Osteoblast (primary cell): ENCODE measurements at regions not wholly inside any gene's neighbourhood (a gene's known extent, or its start where the extent isn't known, plus 50 kb on each side); places are given as distances from the start of the nearest gene placed in this dataset.
A peak's percentile ranks its signal among the peaks of the same experiment; 100 is the strongest.

ENCODE experiments used
- DNase-seq: peaks from one replicate; pipeline ENCODE4 v3.0.0; 2011; ENCODE audit warnings: low spot score, mixed read lengths; ENCODE audit not compliant: insufficient read length; ENCODE audit errors: missing footprints
- H2AFZ ChIP-seq: 2 replicates; pipeline ENCODE4 v1.6.0; 2011; ENCODE audit warnings: mild to moderate bottlenecking, low read length
- H3K27ac ChIP-seq: 2 replicates; pipeline ENCODE4 v1.5.1; 2011; ENCODE audit warnings: mild to moderate bottlenecking, low read depth, low read length, moderate library complexity
- H3K27me3 ChIP-seq: 2 replicates; pipeline ENCODE4 v1.6.0; 2012; ENCODE audit warnings: mild to moderate bottlenecking, control low read depth, inconsistent platforms, low read length, moderate library complexity; ENCODE audit not compliant: insufficient read depth
- H3K36me3 ChIP-seq: 2 replicates; pipeline ENCODE4 v1.5.1; 2011; ENCODE audit warnings: mild to moderate bottlenecking, low read length, control low read depth, moderate library complexity; ENCODE audit not compliant: insufficient read depth
- H3K4me1 ChIP-seq: 2 replicates; pipeline ENCODE4 v1.5.1; 2011; ENCODE audit warnings: mild to moderate bottlenecking, low read length, control low read depth, moderate library complexity; ENCODE audit not compliant: insufficient read depth
- H3K4me2 ChIP-seq: 2 replicates; pipeline ENCODE4 v1.6.0; 2011; ENCODE audit warnings: mild to moderate bottlenecking, low read length; ENCODE audit not compliant: insufficient read depth
- H3K4me3 ChIP-seq: fragments of 200-600 bp; sonication (generic); 3 replicates; pipeline ENCODE4 v1.5.1; 2012; ENCODE audit warnings: mild to moderate bottlenecking, low read length, inconsistent platforms; ENCODE audit not compliant: insufficient read depth
- H3K79me2 ChIP-seq: 2 replicates; pipeline ENCODE4 v1.6.0; 2012; ENCODE audit warnings: mild to moderate bottlenecking, low read length, control low read depth, inconsistent platforms; ENCODE audit not compliant: insufficient read depth
- H3K9me3 ChIP-seq: 2 replicates; pipeline ENCODE4 v1.5.1; 2011; ENCODE audit warnings: low read depth, low read length, control low read depth
- H4K20me1 ChIP-seq: 2 replicates; pipeline ENCODE4 v1.6.0; 2012; ENCODE audit warnings: mild to moderate bottlenecking, low read length, control low read depth; ENCODE audit not compliant: insufficient read depth
- TF ChIP-seq, protein P1 (sequence below): IDR thresholded peaks from 2 replicates; pipeline ENCODE4 v1.5.1; 2011; ENCODE audit warnings: mild to moderate bottlenecking, low read depth, low read length, moderate library complexity; ENCODE audit errors: extremely low read depth

DNA sequence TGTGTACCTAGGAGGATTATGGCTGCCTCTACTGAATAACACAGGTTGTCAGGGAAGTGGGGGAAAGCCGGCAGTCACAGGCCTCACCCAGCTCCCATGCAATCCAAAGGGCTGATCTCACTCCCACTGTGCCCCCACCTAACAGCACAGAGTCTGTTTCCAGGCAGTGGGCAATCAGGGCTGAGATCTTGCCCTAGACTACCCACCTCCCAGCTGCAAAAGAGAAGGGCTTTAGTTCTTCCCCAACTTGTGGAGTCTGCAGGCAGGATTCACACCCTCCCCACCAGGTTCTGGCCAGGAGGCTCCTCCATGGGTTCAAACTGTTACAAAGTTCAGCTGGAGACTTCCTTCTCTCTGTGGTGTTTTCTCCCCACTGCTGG lies 66.0 kb upstream of the OLIG3 start:
- no peak for DNase-seq
- Histone ChIP-seq H4K20me1 (no peaks in the 10 kb centered on the region), H3K79me2 (no peaks in the 10 kb centered on the region), H3K27me3 (no peaks in the 10 kb centered on the region), H3K4me3 (no peak overlapping the region), H3K36me3 (no peaks in the 10 kb centered on the region), H3K27ac (no peak overlapping the region), H2AFZ (no peak overlapping the region), H3K4me1 (no peaks in the 10 kb centered on the region), H3K4me2 (no peak overlapping the region), H3K9me3 (no peaks in the 10 kb centered on the region)
- TF ChIP-seq, protein P1, sequence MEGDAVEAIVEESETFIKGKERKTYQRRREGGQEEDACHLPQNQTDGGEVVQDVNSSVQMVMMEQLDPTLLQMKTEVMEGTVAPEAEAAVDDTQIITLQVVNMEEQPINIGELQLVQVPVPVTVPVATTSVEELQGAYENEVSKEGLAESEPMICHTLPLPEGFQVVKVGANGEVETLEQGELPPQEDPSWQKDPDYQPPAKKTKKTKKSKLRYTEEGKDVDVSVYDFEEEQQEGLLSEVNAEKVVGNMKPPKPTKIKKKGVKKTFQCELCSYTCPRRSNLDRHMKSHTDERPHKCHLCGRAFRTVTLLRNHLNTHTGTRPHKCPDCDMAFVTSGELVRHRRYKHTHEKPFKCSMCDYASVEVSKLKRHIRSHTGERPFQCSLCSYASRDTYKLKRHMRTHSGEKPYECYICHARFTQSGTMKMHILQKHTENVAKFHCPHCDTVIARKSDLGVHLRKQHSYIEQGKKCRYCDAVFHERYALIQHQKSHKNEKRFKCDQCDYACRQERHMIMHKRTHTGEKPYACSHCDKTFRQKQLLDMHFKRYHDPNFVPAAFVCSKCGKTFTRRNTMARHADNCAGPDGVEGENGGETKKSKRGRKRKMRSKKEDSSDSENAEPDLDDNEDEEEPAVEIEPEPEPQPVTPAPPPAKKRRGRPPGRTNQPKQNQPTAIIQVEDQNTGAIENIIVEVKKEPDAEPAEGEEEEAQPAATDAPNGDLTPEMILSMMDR: no peak

DNA sequence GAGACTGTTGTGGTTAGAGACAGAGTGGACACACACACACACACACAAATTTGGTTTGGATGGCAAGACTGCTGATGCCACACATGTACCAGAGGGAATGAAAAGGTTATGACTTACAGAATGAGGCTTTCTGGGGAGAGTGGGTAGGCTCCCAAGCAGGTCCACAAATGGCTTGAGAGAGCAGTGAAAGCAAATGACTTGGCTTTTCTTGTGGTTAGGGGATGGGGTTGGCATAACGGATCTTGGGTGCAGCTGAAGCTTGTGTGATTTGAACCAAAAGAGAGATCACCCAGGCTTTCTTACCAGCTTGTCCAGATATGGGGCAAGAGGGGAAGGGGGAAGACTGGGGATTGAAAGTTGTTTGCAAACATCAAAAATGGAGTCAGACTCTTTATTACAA lies 73.9 kb upstream of the OLIG3 start:
- Histone ChIP-seq H3K9me3 (no peaks in the 10 kb centered on the region), H2AFZ (no peak overlapping the region), H3K36me3 (no peaks in the 10 kb centered on the region), H4K20me1 (no peaks in the 10 kb centered on the region), H3K4me2 (no peak overlapping the region), H3K4me1 (no peaks in the 10 kb centered on the region), H3K27ac (no peak overlapping the region), H3K79me2 (no peaks in the 10 kb centered on the region), H3K27me3 (peaks cover 5% of the 10 kb centered on the region), H3K4me3 (no peak overlapping the region)
- no peak for DNase-seq
- TF ChIP-seq, protein P1: no peak

DNA sequence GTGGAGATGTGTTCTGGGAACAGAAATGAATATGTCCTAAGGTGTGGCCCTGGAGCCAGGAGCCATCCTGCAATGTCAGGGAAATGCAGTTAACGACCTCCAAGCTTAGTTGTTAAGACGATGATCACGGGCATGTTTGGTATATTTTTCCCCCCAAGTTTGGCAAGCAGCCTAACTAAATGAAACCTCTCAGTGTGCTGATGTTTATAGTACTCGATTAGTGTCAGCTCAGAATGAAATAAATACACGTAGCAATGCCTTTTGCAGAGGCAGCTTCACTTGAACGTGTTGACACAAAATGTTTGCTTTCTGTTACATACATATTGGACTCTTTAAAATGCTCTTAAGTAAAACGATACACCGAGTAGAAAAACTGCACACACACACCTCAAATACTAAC lies 76.2 kb upstream of the OLIG3 start:
- Histone ChIP-seq H3K79me2 (no peaks in the 10 kb centered on the region), H3K4me2 (no peak overlapping the region), H3K36me3 (no peaks in the 10 kb centered on the region), H3K4me3 (no peak overlapping the region), H4K20me1 (no peaks in the 10 kb centered on the region), H3K9me3 (no peaks in the 10 kb centered on the region), H3K27ac (no peak overlapping the region), H2AFZ (no peak overlapping the region), H3K27me3 (peaks cover 7% of the 10 kb centered on the region), H3K4me1 (no peaks in the 10 kb centered on the region)
- DNase-seq: no peak
- TF ChIP-seq, protein P1: no peak

DNA sequence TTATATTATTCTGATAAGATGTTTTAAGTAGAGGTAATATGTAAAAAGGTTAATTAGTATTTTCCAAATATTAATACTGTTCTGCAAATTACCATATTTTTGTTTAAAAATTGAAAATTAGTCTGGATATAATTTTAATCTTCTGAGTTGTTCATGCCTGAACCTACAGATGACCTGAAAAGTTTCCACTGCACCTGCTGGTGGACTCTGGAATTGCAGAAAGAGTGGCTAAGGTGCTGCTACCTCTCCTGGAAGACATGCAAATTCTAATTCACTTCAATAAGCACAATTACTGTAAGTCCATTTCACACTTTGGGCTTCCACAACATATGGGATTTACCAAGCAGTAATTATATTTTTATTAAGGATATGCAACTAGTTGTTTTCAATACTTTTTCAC lies 77.7 kb upstream of the OLIG3 start:
- H3K27ac ChIP-seq: no peak overlapping the region
- H3K79me2 ChIP-seq: no peaks in the 10 kb centered on the region
- no peak overlapping the region for H3K4me3 ChIP-seq
- no peaks in the 10 kb centered on the region for H3K4me1 ChIP-seq
- H3K9me3 ChIP-seq: no peaks in the 10 kb centered on the region
- peaks cover 7% of the 10 kb centered on the region for H3K27me3 ChIP-seq
- H3K4me2 ChIP-seq: no peak overlapping the region
- TF ChIP-seq, protein P1: peak; percentile 56
- no peak for DNase-seq
- no peaks in the 10 kb centered on the region for H3K36me3 ChIP-seq
- H4K20me1 ChIP-seq: no peaks in the 10 kb centered on the region
- no peak overlapping the region for H2AFZ ChIP-seq
